B cell (primary cell): ENCODE measurements at regions not wholly inside any gene's neighbourhood (a gene's known extent, or its start where the extent isn't known, plus 50 kb on each side); places are given as distances from the start of the nearest gene placed in this dataset.

Experiments used
- CTCF ChIP-seq: fragments of 200-600 bp; IDR thresholded peaks from one replicate; pipeline ENCODE4 v1.8.0; 2022; ENCODE audit warnings: antibody characterized with exemption, mild to moderate bottlenecking
- EZH2 ChIP-seq: IDR thresholded peaks from 2 replicates; pipeline ENCODE4 v1.6.1; 2012; ENCODE audit warnings: borderline replicate concordance, low read depth, mild to moderate bottlenecking, moderate library complexity, low read length; ENCODE audit not compliant: insufficient read depth, poor library complexity, severe bottlenecking

DNA sequence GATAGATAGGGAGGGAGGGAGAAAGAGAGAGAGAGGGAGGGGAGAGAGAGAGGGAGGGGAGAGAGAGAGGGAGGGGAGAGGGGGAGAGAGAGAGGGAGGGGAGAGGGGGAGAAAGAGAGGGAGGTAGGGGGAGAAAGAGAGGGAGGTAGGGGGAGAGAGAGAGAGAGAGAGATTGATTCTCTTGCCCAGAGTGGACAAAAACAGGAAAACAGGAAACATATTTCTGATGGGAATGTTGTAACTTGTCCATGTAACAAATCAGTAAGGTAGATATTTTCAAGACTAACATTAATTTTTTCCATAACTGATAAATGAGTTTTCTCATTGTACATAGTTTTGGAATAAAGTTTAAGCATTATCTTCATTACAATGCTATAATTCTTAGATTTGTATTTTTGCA is 811.7 kb upstream of the GRAMD2B start:
- TF ChIP-seq CTCF (no peak), EZH2 (no peak)
